HepG2 (cell line): ENCODE measurements at regions not wholly inside any gene's neighbourhood (a gene's known extent, or its start where the extent isn't known, plus 50 kb on each side); places are given as distances from the start of the nearest gene placed in this dataset.

ENCODE experiments used
- ATAC-seq: fragments of 200-7000 bp; cut with Tn5 transposase; 3 replicates; pipeline ENCODE4 v1.9.1; 2020; ENCODE audit warnings: mild to moderate bottlenecking, moderate library complexity
- BruUV-seq: library from RNA; stranded (reverse); fragments of 400-500 nt; replicated peaks from 2 replicates; lab custom pipeline; 2021; lab: Mats Ljungman, UMichigan
- CTCF ChIA-PET: fragments of 300-600 bp; formaldehyde crosslinking; extraction: SDS; loops from one replicate; lab custom pipeline; 2021; ENCODE audit warnings: low total read pairs, inconsistent platforms, low intra/inter-chr PET ratio; lab: Yijun Ruan, JAX
- POLR2A ChIA-PET: fragments of 350-600 bp; sonication (Branson Sonifier 250); formaldehyde crosslinking; loops from one replicate; lab custom pipeline; 2020; ENCODE audit warnings: antibody characterized with exemption, inconsistent platforms; lab: Yijun Ruan, JAX
- DNase-seq: peaks from one replicate; pipeline ENCODE4 v3.0.0-alpha.2; 2015; ENCODE audit warnings: low spot score
- FAIRE-seq: peaks from 3 replicates; lab custom pipeline; 2011; peaks lifted over from hg19 to GRCh38; lab: Jason Lieb, UNC
- H2AFZ ChIP-seq: one replicate; pipeline ENCODE4 v1.6.1; 2011; ENCODE audit warnings: low read length, inconsistent platforms
- H3K27ac ChIP-seq: fragments of 300-600 bp; 3 replicates; pipeline ENCODE4 v1.8.0; 2011; ENCODE audit warnings: mixed run types, mild to moderate bottlenecking, mixed read lengths, low read length, inconsistent platforms; ENCODE audit not compliant: insufficient read depth; ENCODE audit errors: extremely low read length
- H3K27me3 ChIP-seq, 2 experiments: fragments of 200-600 bp in 1 of 2; 2 replicates in 1 of 2; 3 replicates in 1 of 2; pipeline versions ENCODE4 v1.6.0 to v1.8.0; 2011; ENCODE audit warnings: low read length in 2 of 2, mild to moderate bottlenecking in 2 of 2, moderate library complexity in 2 of 2, inconsistent platforms in 1 of 2; ENCODE audit not compliant: insufficient read depth in 2 of 2, control insufficient read depth in 1 of 2
- H3K36me3 ChIP-seq, 2 experiments: fragments of 200-600 bp in 1 of 2; replicated peaks in 1 of 2; 2 replicates in 1 of 2; 3 replicates in 1 of 2; pipeline versions ENCODE4 v1.5.1 to v1.8.0; 2011; ENCODE audit warnings: low read length in 2 of 2, inconsistent platforms in 1 of 2; ENCODE audit not compliant: insufficient read depth in 2 of 2, control insufficient read depth in 1 of 2
- H3K4me1 ChIP-seq: 2 replicates; pipeline ENCODE4 v1.5.1; 2012; ENCODE audit warnings: low read length, inconsistent platforms; ENCODE audit not compliant: insufficient read depth
- H3K4me2 ChIP-seq: 2 replicates; pipeline ENCODE4 v1.6.0; 2011; ENCODE audit warnings: low read depth, low read length, inconsistent platforms
- H3K4me3 ChIP-seq, 3 experiments: fragments of 200-600 bp in 1 of 3; sonication (generic), shearing (Covaris generic) in 1 of 3; replicated peaks in 1 of 3; 2 replicates each; pipeline ENCODE4 v1.5.1; 2011 to 2016; ENCODE audit warnings: low read length in 3 of 3, inconsistent platforms in 2 of 3, low read depth in 2 of 3, mild to moderate bottlenecking in 2 of 3, control low read depth in 1 of 3, mixed read lengths in 1 of 3; ENCODE audit not compliant: insufficient read depth in 1 of 3
- H3K79me2 ChIP-seq: one replicate; pipeline ENCODE4 v1.6.1; 2011; ENCODE audit warnings: low read length, inconsistent platforms; ENCODE audit not compliant: insufficient read depth
- H3K9ac ChIP-seq: 2 replicates; pipeline ENCODE4 v1.6.0; 2011; ENCODE audit warnings: mild to moderate bottlenecking, low read depth, low read length, inconsistent platforms; ENCODE audit not compliant: insufficient read depth
- H3K9me3 ChIP-seq: 2 replicates; pipeline ENCODE4 v1.5.1; 2012; ENCODE audit warnings: mild to moderate bottlenecking, low read length
- H4K20me1 ChIP-seq: 2 replicates; pipeline ENCODE4 v1.6.0; 2011; ENCODE audit warnings: inconsistent platforms, mild to moderate bottlenecking, low read length, moderate library complexity; ENCODE audit not compliant: insufficient read depth
- HOXA7 ChIP-seq: sonication (generic); formaldehyde crosslinking; IDR thresholded peaks from 2 replicates; pipeline ENCODE4 v1.8.1; 2022; ENCODE audit warnings: mild to moderate bottlenecking, missing genetic modification reagents, moderate library complexity
- NCOA1 ChIP-seq: sonication (generic); formaldehyde crosslinking; IDR thresholded peaks from 2 replicates; pipeline ENCODE4 v1.9.0; 2021; ENCODE audit warnings: missing genetic modification reagents
- RFXANK ChIP-seq: IDR thresholded peaks from 2 replicates; pipeline ENCODE4 v1.6.1; 2016
- SMYD3 ChIP-seq: sonication (generic); formaldehyde crosslinking; IDR thresholded peaks from 2 replicates; pipeline ENCODE4 v1.8.1; 2023; ENCODE audit warnings: mild to moderate bottlenecking, missing genetic modification reagents
- ZNF557 ChIP-seq: sonication (generic); formaldehyde crosslinking; IDR thresholded peaks from 2 replicates; pipeline ENCODE4 v1.4.0; 2020; ENCODE audit warnings: missing genetic modification reagents
- ZNF761 ChIP-seq: sonication (generic); formaldehyde crosslinking; conservative IDR thresholded peaks from 2 replicates; pipeline ENCODE4 v1.4.0; 2020; ENCODE audit warnings: mild to moderate bottlenecking, missing genetic modification reagents
- ZSCAN25 ChIP-seq: sonication (generic); formaldehyde crosslinking; IDR thresholded peaks from 2 replicates; pipeline ENCODE4 v1.8.0; 2022; ENCODE audit warnings: mild to moderate bottlenecking, missing genetic modification reagents
- WGBS: methylation state at CpG from one replicate; pipeline ENCODE4 v1.1.6; 2017; ENCODE audit warnings: low lambda C conversion rate; 5-methylcytosine and 5-hydroxymethylcytosine counted together
- in situ Hi-C: cut with HindIII; loops from 2 replicates; pipeline ENCODE4 v1.10.0; 2017; ENCODE audit warnings: low pct_unique_long_range_greater_than_20kb; ENCODE audit not compliant: extremely low pct_ligation_motif_present
- intact Hi-C: fragments of 100-400 bp; cut with micrococcal nuclease; formaldehyde crosslinking; loops from one replicate; pipeline ENCODE4 v1.10.0; 2022; ENCODE audit not compliant: unreplicated experiment
- TF ChIP-seq, protein P1 (sequence below): IDR thresholded peaks from 2 replicates; pipeline ENCODE4 v1.6.1; 2012; ENCODE audit warnings: low read length, improper control_type of control experiment
- TF ChIP-seq, protein P2 (sequence below): sonication (generic); formaldehyde crosslinking; IDR thresholded peaks from 2 replicates; pipeline ENCODE4 v1.4.0; 2020; ENCODE audit warnings: mild to moderate bottlenecking, missing genetic modification reagents
- TF ChIP-seq, protein P3 (sequence below): sonication (generic); formaldehyde crosslinking; IDR thresholded peaks from 2 replicates; pipeline ENCODE4 v1.4.0; 2020; ENCODE audit warnings: missing genetic modification reagents, borderline replicate concordance
- TF ChIP-seq, protein P4 (sequence below): sonication (generic); formaldehyde crosslinking; conservative IDR thresholded peaks from 2 replicates; pipeline ENCODE4 v1.8.1; 2023; ENCODE audit warnings: missing genetic modification reagents
- TF ChIP-seq, protein P5 (sequence below): sonication (generic); formaldehyde crosslinking; IDR thresholded peaks from 2 replicates; pipeline ENCODE4 v1.8.1; 2023; ENCODE audit warnings: mild to moderate bottlenecking, inconsistent platforms, moderate library complexity, missing genetic modification reagents, borderline replicate concordance
- TF ChIP-seq, protein P6 (sequence below): sonication (generic); formaldehyde crosslinking; IDR thresholded peaks from 2 replicates; pipeline ENCODE4 v1.4.0; 2020; ENCODE audit warnings: missing genetic modification reagents

DNA sequence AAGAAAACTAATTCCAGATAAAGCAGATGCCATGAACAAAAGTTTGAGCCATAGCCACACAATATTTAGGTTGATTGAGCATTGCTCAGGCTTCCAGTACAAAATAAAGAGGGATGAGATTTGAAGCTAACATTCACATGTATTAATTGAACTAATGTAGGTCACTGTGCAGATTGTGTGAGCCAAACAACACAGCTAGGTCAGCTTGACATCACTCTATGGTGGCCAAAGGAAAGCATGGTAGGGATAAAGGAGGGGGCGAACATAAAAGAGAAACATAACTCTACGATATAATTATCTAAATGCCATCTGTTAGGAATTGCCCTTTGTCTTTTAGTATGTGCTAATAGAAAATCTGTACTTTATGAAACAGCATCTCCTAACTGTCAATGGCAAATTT lies 477.7 kb upstream of the SYT1 start:
- DNase-seq (no peak), ATAC-seq (no peak), FAIRE-seq (no peak)
- ChIA-PET CTCF (no interaction called here), POLR2A (no interaction called here)
- Histone ChIP-seq H3K36me3 (no peaks in the 10 kb centered on the region), H3K27me3 (no peaks in the 10 kb centered on the region), H3K4me3 (no peak overlapping the region), H3K9me3 (no peaks in the 10 kb centered on the region), H2AFZ (no peak overlapping the region), H3K9ac (no peak overlapping the region), H3K4me2 (no peak overlapping the region), H3K79me2 (no peaks in the 10 kb centered on the region), H4K20me1 (no peaks in the 10 kb centered on the region), H3K4me1 (no peaks in the 10 kb centered on the region), H3K27ac (no peak overlapping the region)
- in situ Hi-C loops: no loop called here
- intact Hi-C loops: no loop called here
- 0% methylated on average over 2 of the region's 2 CpGs for WGBS
- no TSS peak for BruUV-seq
- TF ChIP-seq, protein P1, sequence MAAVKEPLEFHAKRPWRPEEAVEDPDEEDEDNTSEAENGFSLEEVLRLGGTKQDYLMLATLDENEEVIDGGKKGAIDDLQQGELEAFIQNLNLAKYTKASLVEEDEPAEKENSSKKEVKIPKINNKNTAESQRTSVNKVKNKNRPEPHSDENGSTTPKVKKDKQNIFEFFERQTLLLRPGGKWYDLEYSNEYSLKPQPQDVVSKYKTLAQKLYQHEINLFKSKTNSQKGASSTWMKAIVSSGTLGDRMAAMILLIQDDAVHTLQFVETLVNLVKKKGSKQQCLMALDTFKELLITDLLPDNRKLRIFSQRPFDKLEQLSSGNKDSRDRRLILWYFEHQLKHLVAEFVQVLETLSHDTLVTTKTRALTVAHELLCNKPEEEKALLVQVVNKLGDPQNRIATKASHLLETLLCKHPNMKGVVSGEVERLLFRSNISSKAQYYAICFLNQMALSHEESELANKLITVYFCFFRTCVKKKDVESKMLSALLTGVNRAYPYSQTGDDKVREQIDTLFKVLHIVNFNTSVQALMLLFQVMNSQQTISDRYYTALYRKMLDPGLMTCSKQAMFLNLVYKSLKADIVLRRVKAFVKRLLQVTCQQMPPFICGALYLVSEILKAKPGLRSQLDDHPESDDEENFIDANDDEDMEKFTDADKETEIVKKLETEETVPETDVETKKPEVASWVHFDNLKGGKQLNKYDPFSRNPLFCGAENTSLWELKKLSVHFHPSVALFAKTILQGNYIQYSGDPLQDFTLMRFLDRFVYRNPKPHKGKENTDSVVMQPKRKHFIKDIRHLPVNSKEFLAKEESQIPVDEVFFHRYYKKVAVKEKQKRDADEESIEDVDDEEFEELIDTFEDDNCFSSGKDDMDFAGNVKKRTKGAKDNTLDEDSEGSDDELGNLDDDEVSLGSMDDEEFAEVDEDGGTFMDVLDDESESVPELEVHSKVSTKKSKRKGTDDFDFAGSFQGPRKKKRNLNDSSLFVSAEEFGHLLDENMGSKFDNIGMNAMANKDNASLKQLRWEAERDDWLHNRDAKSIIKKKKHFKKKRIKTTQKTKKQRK: no peak
- TF ChIP-seq, protein P2, sequence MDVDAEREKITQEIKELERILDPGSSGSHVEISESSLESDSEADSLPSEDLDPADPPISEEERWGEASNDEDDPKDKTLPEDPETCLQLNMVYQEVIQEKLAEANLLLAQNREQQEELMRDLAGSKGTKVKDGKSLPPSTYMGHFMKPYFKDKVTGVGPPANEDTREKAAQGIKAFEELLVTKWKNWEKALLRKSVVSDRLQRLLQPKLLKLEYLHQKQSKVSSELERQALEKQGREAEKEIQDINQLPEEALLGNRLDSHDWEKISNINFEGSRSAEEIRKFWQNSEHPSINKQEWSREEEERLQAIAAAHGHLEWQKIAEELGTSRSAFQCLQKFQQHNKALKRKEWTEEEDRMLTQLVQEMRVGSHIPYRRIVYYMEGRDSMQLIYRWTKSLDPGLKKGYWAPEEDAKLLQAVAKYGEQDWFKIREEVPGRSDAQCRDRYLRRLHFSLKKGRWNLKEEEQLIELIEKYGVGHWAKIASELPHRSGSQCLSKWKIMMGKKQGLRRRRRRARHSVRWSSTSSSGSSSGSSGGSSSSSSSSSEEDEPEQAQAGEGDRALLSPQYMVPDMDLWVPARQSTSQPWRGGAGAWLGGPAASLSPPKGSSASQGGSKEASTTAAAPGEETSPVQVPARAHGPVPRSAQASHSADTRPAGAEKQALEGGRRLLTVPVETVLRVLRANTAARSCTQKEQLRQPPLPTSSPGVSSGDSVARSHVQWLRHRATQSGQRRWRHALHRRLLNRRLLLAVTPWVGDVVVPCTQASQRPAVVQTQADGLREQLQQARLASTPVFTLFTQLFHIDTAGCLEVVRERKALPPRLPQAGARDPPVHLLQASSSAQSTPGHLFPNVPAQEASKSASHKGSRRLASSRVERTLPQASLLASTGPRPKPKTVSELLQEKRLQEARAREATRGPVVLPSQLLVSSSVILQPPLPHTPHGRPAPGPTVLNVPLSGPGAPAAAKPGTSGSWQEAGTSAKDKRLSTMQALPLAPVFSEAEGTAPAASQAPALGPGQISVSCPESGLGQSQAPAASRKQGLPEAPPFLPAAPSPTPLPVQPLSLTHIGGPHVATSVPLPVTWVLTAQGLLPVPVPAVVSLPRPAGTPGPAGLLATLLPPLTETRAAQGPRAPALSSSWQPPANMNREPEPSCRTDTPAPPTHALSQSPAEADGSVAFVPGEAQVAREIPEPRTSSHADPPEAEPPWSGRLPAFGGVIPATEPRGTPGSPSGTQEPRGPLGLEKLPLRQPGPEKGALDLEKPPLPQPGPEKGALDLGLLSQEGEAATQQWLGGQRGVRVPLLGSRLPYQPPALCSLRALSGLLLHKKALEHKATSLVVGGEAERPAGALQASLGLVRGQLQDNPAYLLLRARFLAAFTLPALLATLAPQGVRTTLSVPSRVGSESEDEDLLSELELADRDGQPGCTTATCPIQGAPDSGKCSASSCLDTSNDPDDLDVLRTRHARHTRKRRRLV (CRISPR knock-in tag): no peak
- TF ChIP-seq ZNF761 (CRISPR knock-in tag) (no peak), SMYD3 (CRISPR knock-in tag) (no peak), NCOA1 (no peak), ZNF557 (CRISPR knock-in tag) (no peak), RFXANK (CRISPR knock-in tag) (no peak), ZSCAN25 (CRISPR knock-in tag) (no peak), HOXA7 (no peak)
- TF ChIP-seq, protein P3, sequence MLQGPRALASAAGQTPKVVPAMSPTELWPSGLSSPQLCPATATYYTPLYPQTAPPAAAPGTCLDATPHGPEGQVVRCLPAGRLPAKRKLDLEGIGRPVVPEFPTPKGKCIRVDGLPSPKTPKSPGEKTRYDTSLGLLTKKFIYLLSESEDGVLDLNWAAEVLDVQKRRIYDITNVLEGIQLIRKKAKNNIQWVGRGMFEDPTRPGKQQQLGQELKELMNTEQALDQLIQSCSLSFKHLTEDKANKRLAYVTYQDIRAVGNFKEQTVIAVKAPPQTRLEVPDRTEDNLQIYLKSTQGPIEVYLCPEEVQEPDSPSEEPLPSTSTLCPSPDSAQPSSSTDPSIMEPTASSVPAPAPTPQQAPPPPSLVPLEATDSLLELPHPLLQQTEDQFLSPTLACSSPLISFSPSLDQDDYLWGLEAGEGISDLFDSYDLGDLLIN (CRISPR knock-in tag): no peak
- TF ChIP-seq, protein P4, sequence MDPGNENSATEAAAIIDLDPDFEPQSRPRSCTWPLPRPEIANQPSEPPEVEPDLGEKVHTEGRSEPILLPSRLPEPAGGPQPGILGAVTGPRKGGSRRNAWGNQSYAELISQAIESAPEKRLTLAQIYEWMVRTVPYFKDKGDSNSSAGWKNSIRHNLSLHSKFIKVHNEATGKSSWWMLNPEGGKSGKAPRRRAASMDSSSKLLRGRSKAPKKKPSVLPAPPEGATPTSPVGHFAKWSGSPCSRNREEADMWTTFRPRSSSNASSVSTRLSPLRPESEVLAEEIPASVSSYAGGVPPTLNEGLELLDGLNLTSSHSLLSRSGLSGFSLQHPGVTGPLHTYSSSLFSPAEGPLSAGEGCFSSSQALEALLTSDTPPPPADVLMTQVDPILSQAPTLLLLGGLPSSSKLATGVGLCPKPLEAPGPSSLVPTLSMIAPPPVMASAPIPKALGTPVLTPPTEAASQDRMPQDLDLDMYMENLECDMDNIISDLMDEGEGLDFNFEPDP: no peak
- TF ChIP-seq, protein P5, sequence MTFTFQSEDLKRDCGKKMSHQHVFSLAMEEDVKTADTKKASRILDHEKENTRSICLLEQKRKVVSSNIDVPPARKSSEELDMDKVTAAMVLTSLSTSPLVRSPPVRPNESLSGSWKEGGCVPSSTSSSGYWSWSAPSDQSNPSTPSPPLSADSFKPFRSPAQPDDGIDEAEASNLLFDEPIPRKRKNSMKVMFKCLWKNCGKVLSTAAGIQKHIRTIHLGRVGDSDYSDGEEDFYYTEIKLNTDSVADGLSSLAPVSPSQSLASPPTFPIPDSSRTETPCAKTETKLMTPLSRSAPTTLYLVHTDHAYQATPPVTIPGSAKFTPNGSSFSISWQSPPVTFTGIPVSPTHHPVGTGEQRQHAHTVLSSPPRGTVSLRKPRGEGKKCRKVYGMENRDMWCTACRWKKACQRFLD (CRISPR knock-in tag): no peak
- TF ChIP-seq, protein P6, sequence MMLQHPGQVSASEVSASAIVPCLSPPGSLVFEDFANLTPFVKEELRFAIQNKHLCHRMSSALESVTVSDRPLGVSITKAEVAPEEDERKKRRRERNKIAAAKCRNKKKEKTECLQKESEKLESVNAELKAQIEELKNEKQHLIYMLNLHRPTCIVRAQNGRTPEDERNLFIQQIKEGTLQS (CRISPR knock-in tag): no peak
